A549 (cell line): ENCODE measurements at regions not wholly inside any gene's neighbourhood (a gene's known extent, or its start where the extent isn't known, plus 50 kb on each side); places are given as distances from the start of the nearest gene placed in this dataset.

ENCODE experiments used
- BHLHE40 ChIP-seq: IDR thresholded peaks from 2 replicates; pipeline ENCODE4 v1.6.1; 2012; ENCODE audit warnings: low read depth, low read length, inconsistent platforms
- CBX2 ChIP-seq: fragments of 200-600 bp; sonication (generic); IDR thresholded peaks from 2 replicates; pipeline ENCODE4 v1.6.1; 2016; ENCODE audit warnings: low read depth, mild to moderate bottlenecking, borderline replicate concordance
- CBX8 ChIP-seq: fragments of 200-600 bp; sonication (generic); IDR thresholded peaks from 2 replicates; pipeline ENCODE4 v1.6.1; 2016
- ESRRA ChIP-seq: fragments of 150-350 bp; IDR thresholded peaks from 2 replicates; pipeline ENCODE4 v1.6.1; 2014; ENCODE audit warnings: mild to moderate bottlenecking, low read length, borderline replicate concordance
- MAX ChIP-seq: IDR thresholded peaks from 2 replicates; pipeline ENCODE4 v1.6.1; 2012
- MAZ ChIP-seq: fragments of 150-350 bp; IDR thresholded peaks from 2 replicates; pipeline ENCODE4 v1.6.1; 2014; ENCODE audit warnings: antibody characterized with exemption, low read depth, low read length, borderline replicate concordance
- NR3C1 ChIP-seq: fragments of >200 bp; sonication (Bioruptor Twin); formaldehyde crosslinking; IDR thresholded peaks from 3 replicates; pipeline ENCODE4 v1.6.1; 2017
- POLR2A ChIP-seq: IDR thresholded peaks from 2 replicates; pipeline ENCODE4 v1.6.1; 2012; ENCODE audit warnings: mild to moderate bottlenecking, low read length
- RAD21 ChIP-seq, 2 experiments: fragments of >200 bp in 1 of 2; sonication (Bioruptor Twin) in 1 of 2; formaldehyde crosslinking in 1 of 2; IDR thresholded peaks in 1 of 2; conservative IDR thresholded peaks in 1 of 2; 2 replicates in 1 of 2; 3 replicates in 1 of 2; pipeline ENCODE4 v1.6.1; 2012 to 2018; ENCODE audit warnings: inconsistent platforms in 1 of 2
- TF ChIP-seq, protein P1 (sequence below): fragments of >200 bp; sonication (Bioruptor Twin); formaldehyde crosslinking; IDR thresholded peaks from 3 replicates; pipeline ENCODE4 v1.5.1; 2016
- TF ChIP-seq, protein P2 (sequence below): IDR thresholded peaks from 2 replicates; pipeline ENCODE4 v1.6.1; 2012; ENCODE audit warnings: low read depth, borderline replicate concordance
- TF ChIP-seq, protein P3 (sequence below): fragments of >200 bp; sonication (Bioruptor Twin); formaldehyde crosslinking; IDR thresholded peaks from 2 replicates; pipeline ENCODE4 v1.6.1; 2016
- TF ChIP-seq, protein P4 (sequence below): fragments of 450-650 bp; IDR thresholded peaks from 2 replicates; pipeline ENCODE4 v1.6.1; 2014; ENCODE audit warnings: antibody characterized with exemption

DNA sequence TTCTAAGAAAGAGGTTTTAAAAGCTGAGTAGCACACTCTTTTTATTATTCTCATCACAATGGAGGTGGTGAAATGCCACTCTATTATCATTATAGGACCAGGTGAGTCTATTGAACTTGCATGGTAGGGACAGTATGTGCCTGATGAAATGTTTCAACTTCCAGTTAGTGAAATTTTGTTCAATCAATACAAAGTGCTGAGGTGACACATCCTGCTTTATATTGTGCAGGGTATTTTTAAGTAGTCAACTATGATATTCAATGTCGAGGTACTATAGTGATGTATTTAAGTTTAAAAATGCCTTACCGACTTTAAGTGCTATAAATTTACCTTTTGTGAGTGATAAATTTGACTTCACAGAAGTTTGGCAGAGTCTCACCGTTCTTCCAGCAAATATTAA lies 284.7 kb upstream of the BRINP3 start:
- TF ChIP-seq, protein P1, sequence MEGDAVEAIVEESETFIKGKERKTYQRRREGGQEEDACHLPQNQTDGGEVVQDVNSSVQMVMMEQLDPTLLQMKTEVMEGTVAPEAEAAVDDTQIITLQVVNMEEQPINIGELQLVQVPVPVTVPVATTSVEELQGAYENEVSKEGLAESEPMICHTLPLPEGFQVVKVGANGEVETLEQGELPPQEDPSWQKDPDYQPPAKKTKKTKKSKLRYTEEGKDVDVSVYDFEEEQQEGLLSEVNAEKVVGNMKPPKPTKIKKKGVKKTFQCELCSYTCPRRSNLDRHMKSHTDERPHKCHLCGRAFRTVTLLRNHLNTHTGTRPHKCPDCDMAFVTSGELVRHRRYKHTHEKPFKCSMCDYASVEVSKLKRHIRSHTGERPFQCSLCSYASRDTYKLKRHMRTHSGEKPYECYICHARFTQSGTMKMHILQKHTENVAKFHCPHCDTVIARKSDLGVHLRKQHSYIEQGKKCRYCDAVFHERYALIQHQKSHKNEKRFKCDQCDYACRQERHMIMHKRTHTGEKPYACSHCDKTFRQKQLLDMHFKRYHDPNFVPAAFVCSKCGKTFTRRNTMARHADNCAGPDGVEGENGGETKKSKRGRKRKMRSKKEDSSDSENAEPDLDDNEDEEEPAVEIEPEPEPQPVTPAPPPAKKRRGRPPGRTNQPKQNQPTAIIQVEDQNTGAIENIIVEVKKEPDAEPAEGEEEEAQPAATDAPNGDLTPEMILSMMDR = no peak
- TF ChIP-seq POLR2A = no peak
- TF ChIP-seq RAD21 (conservative IDR thresholded peaks at IDR 0.05 in 1 of 2, IDR thresholded peaks at IDR 0.05 in 1 of 2) = no peak
- TF ChIP-seq CBX8 = no peak
- TF ChIP-seq, protein P2, sequence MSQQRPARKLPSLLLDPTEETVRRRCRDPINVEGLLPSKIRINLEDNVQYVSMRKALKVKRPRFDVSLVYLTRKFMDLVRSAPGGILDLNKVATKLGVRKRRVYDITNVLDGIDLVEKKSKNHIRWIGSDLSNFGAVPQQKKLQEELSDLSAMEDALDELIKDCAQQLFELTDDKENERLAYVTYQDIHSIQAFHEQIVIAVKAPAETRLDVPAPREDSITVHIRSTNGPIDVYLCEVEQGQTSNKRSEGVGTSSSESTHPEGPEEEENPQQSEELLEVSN = no peak
- no peak for TF ChIP-seq MAX
- TF ChIP-seq ESRRA = no peak
- TF ChIP-seq BHLHE40 = no peak
- TF ChIP-seq, protein P3, sequence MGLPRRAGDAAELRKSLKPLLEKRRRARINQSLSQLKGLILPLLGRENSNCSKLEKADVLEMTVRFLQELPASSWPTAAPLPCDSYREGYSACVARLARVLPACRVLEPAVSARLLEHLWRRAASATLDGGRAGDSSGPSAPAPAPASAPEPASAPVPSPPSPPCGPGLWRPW = no peak
- TF ChIP-seq CBX2 = no peak
- no peak for TF ChIP-seq MAZ
- TF ChIP-seq NR3C1 = no peak
- TF ChIP-seq, protein P4, sequence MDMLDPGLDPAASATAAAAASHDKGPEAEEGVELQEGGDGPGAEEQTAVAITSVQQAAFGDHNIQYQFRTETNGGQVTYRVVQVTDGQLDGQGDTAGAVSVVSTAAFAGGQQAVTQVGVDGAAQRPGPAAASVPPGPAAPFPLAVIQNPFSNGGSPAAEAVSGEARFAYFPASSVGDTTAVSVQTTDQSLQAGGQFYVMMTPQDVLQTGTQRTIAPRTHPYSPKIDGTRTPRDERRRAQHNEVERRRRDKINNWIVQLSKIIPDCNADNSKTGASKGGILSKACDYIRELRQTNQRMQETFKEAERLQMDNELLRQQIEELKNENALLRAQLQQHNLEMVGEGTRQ = no peak
